ENCODE measurements at regions not wholly inside any gene's neighbourhood (a gene's known extent, or its start where the extent isn't known, plus 50 kb on each side); places are given as distances from the start of the nearest gene placed in this dataset.

DNA sequence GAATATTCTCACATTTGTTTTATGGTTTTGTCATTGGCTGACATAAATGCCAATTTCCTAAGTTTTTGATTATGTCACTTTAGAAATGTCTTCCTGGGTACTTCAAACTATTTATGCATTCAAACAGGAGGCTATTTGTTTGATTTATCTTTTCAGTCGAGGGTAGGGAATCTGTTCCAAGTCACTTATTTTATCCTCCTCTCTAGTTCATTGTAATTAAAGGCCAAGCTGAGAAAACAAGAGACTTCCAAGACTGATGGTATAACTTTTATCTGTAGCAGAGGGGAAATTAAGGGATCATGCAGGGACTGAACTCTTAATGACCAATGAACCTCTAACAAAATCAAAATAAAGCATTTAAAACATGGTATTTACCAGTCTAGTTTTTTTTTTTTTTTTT lies 968.4 kb downstream of the SORCS3 start:
- Histone ChIP-seq H2BK20ac (ENCODE audit: low read depth, low read length) (no peak overlapping the region), H3K4me3 (ENCODE audit: insufficient read depth, low read depth, low read length) (no peak overlapping the region), H3K4ac (ENCODE audit: low read depth, low read length) (no peak overlapping the region), H3K9me3 (ENCODE audit: control insufficient read depth, insufficient read depth, low read length) (no peaks in the 10 kb centered on the region), H3K27me3 (ENCODE audit: control insufficient read depth, insufficient read depth, low read length) (no peaks in the 10 kb centered on the region), H2AK9ac (replicated peaks; ENCODE audit: low read depth, low read length, poor library complexity) (no peak overlapping the region), H4K91ac (ENCODE audit: insufficient read depth, low read depth, low read length) (no peak overlapping the region), H2BK120ac (ENCODE audit: low read depth, low read length) (no peak overlapping the region), H3K4me2 (ENCODE audit: low read depth, low read length) (no peak overlapping the region), H3K79me1 (ENCODE audit: low read depth in 1 of 2, low read length in 2 of 2) (no peaks in the 10 kb centered on the region), H3K18ac (ENCODE audit: low read depth, low read length) (no peak overlapping the region), H2BK15ac (ENCODE audit: low read depth, low read length) (no peak overlapping the region), H3K36me3 (ENCODE audit: control insufficient read depth, insufficient read depth, low read length) (no peaks in the 10 kb centered on the region), H3K27ac (ENCODE audit: insufficient read depth, low read length) (no peak overlapping the region), H3K9ac (ENCODE audit: low read depth, low read length) (no peak overlapping the region), H2BK5ac (ENCODE audit: low read depth, low read length, poor library complexity, severe bottlenecking) (no peak overlapping the region), H3K14ac (replicated peaks; ENCODE audit: low read depth, low read length) (no peak overlapping the region), H3K56ac (ENCODE audit: extremely low read depth, insufficient read depth, low read length) (no peak overlapping the region), H3K23ac (ENCODE audit: low read depth, low read length) (no peak overlapping the region), H4K20me1 (ENCODE audit: insufficient read depth, low read length) (no peaks in the 10 kb centered on the region), H3K4me1 (ENCODE audit: control insufficient read depth, insufficient read depth, low read length) (no peaks in the 10 kb centered on the region), H2AFZ (replicated peaks; ENCODE audit: low read length, poor library complexity) (no peak overlapping the region), H2AK5ac (ENCODE audit: low read depth, low read length) (no peak overlapping the region), H4K5ac (ENCODE audit: low read depth, low read length) (no peak overlapping the region), H3K9me1 (ENCODE audit: insufficient read depth, low read length) (no peaks in the 10 kb centered on the region), H4K8ac (ENCODE audit: low read depth in 2 of 2, low read length in 2 of 2) (no peak overlapping the region)
- DNase-seq (no peak), ATAC-seq (ENCODE audit: low read depth) (no peak)
- CTCF ChIA-PET = no interaction called here
- POLR2A ChIA-PET (ENCODE audit: unreplicated experiment) = no interaction called here
- no TSS peak for BruUV-seq (replicated peaks)
- TF ChIP-seq CEBPB (IDR thresholded peaks at IDR 0.05; ENCODE audit: low read depth, low read length) (no peak), RFX5 (IDR thresholded peaks at IDR 0.05; ENCODE audit: low read depth, low read length) (no peak), BHLHE40 (IDR thresholded peaks at IDR 0.05; ENCODE audit: low read depth, low read length) (no peak), CHD1 (IDR thresholded peaks at IDR 0.05; ENCODE audit: low read depth, low read length) (no peak), MXI1 (IDR thresholded peaks at IDR 0.05; ENCODE audit: borderline replicate concordance, low read depth, low read length) (no peak), MAZ (IDR thresholded peaks at IDR 0.05; ENCODE audit: borderline replicate concordance, low read depth, low read length) (no peak), RAD21 (IDR thresholded peaks at IDR 0.05; ENCODE audit: low read length) (no peak), NFE2L2 (IDR thresholded peaks at IDR 0.05; ENCODE audit: low read depth, low read length) (no peak), SMC3 (IDR thresholded peaks at IDR 0.05; ENCODE audit: low read depth, low read length) (no peak), FOS (IDR thresholded peaks at IDR 0.05; ENCODE audit: low read depth, low read length) (no peak), RCOR1 (IDR thresholded peaks at IDR 0.05; ENCODE audit: insufficient replicate concordance, low read length) (no peak), ELK1 (IDR thresholded peaks at IDR 0.05; ENCODE audit: borderline replicate concordance, low read depth, low read length) (no peak), CTCF (conservative IDR thresholded peaks at IDR 0.05; ENCODE audit: low read depth, low read length) (no peak), MAFK (IDR thresholded peaks at IDR 0.05; ENCODE audit: low read depth, low read length) (no peak), USF2 (IDR thresholded peaks at IDR 0.05; ENCODE audit: low read depth, low read length) (no peak), POLR2A (IDR thresholded peaks at IDR 0.05; ENCODE audit: low read depth, low read length) (no peak)
- dilution Hi-C loops (cut with HindIII; ENCODE audit: low sequenced_read_pairs, unreplicated experiment) = no loop called here
- no CpG with 5 or more reads among the region's 1 CpG for WGBS, 2 experiments (ENCODE audit: extremely low coverage in 2 of 2, insufficient read length in 1 of 2)
- in situ Hi-C loops (cut with MboI; ENCODE audit: low sequenced_read_pairs) = no loop called here
- intact Hi-C loops (cut with micrococcal nuclease) = no loop called here
